GM12878 (cell line): ENCODE measurements at regions not wholly inside any gene's neighbourhood (a gene's known extent, or its start where the extent isn't known, plus 50 kb on each side); places are given as distances from the start of the nearest gene placed in this dataset.

Experiments
- ATAC-seq: fragments of 200-7000 bp; cut with Tn5 transposase; 3 replicates; pipeline ENCODE4 v1.9.1; 2020; ENCODE audit warnings: mild to moderate bottlenecking, moderate library complexity
- BruUV-seq: library from RNA; stranded (reverse); fragments of 400-500 nt; replicated peaks from 2 replicates; lab custom pipeline; 2021; lab: Mats Ljungman, UMichigan
- CTCF ChIA-PET: fragments of 300-600 bp; sonication (Branson Sonifier 250); formaldehyde crosslinking; extraction: SDS; loops from one replicate; lab custom pipeline; 2021; ENCODE audit warnings: inconsistent platforms; lab: Yijun Ruan, JAX
- POLR2A ChIA-PET: fragments of 350-600 bp; formaldehyde crosslinking; extraction: SDS; loops from one replicate; lab custom pipeline; 2021; ENCODE audit warnings: inconsistent platforms; lab: Charles Lee
- RAD21 ChIA-PET: fragments of 300-600 bp; sonication (Branson Sonifier 250); formaldehyde crosslinking; loops from one replicate; lab custom pipeline; 2023; ENCODE audit warnings: antibody characterized with exemption; ENCODE audit not compliant: unreplicated experiment; lab: Charles Lee
- SMC1A ChIA-PET: fragments of 300-600 bp; sonication (Branson Sonifier 250); formaldehyde crosslinking; loops from one replicate; lab custom pipeline; 2023; ENCODE audit not compliant: unreplicated experiment, uncharacterized antibody; lab: Charles Lee
- DNase-seq: peaks from one replicate; pipeline ENCODE4 v3.0.0-alpha.2; 2011; ENCODE audit warnings: low read depth, low spot score
- FAIRE-seq: peaks from 3 replicates; lab custom pipeline; 2011; peaks lifted over from hg19 to GRCh38; lab: Jason Lieb, UNC
- H2AFZ ChIP-seq: 2 replicates; pipeline ENCODE4 v1.6.0; 2011; ENCODE audit warnings: low read depth, low read length, control low read depth; ENCODE audit not compliant: control insufficient read depth
- H3K27ac ChIP-seq: 2 replicates; pipeline ENCODE4 v1.5.1; 2011; ENCODE audit warnings: control low read depth; ENCODE audit not compliant: control insufficient read depth, insufficient read depth
- H3K27me3 ChIP-seq, 2 experiments: replicated peaks in 1 of 2; 2 replicates each; pipeline versions ENCODE4 v1.6.0 to v1.6.1; 2011; ENCODE audit warnings: low read length in 1 of 2; ENCODE audit not compliant: control insufficient read depth in 2 of 2, insufficient read depth in 2 of 2
- H3K36me3 ChIP-seq, 2 experiments: 2 replicates each; pipeline ENCODE4 v1.5.1; 2011; ENCODE audit warnings: low read length in 1 of 2; ENCODE audit not compliant: control insufficient read depth in 2 of 2, insufficient read depth in 2 of 2
- H3K4me1 ChIP-seq: 2 replicates; pipeline ENCODE4 v1.6.1; 2011; ENCODE audit warnings: mild to moderate bottlenecking, low read length, moderate library complexity, mixed read lengths; ENCODE audit not compliant: control insufficient read depth, insufficient read depth
- H3K4me2 ChIP-seq: 2 replicates; pipeline ENCODE4 v1.6.0; 2011; ENCODE audit warnings: control low read depth; ENCODE audit not compliant: control insufficient read depth, insufficient read depth
- H3K4me3 ChIP-seq: fragments of 200-600 bp; sonication (generic); 2 replicates; pipeline ENCODE4 v1.5.1; 2016
- H3K79me2 ChIP-seq: 2 replicates; pipeline ENCODE4 v1.6.0; 2011; ENCODE audit warnings: low read length; ENCODE audit not compliant: control insufficient read depth, insufficient read depth
- H3K9ac ChIP-seq: 2 replicates; pipeline ENCODE4 v1.8.0; 2011; ENCODE audit warnings: low read length, control low read depth, mixed read lengths; ENCODE audit not compliant: control insufficient read depth, insufficient read depth
- H3K9me3 ChIP-seq: replicated peaks from 3 replicates; pipeline ENCODE4 v1.5.1; 2011; ENCODE audit warnings: mild to moderate bottlenecking, low read length; ENCODE audit not compliant: control insufficient read depth, insufficient read depth
- H4K20me1 ChIP-seq: 2 replicates; pipeline ENCODE4 v1.6.0; 2011; ENCODE audit not compliant: control insufficient read depth, insufficient read depth
- ASH2L ChIP-seq: fragments of 300-600, 200-600 bp; sonication (generic); IDR thresholded peaks from 2 replicates; pipeline ENCODE4 v1.6.1; 2017; ENCODE audit warnings: low read depth, mild to moderate bottlenecking, borderline replicate concordance
- CEBPB ChIP-seq, 2 experiments: fragments of 150-350 bp in 1 of 2; IDR thresholded peaks; 2 replicates each; pipeline ENCODE4 v1.6.1; 2012 to 2014; ENCODE audit warnings: low read depth in 2 of 2, low read length in 2 of 2, borderline replicate concordance in 1 of 2, inconsistent platforms in 1 of 2
- CHD4 ChIP-seq: fragments of 200-600 bp; sonication (generic); IDR thresholded peaks from 2 replicates; pipeline ENCODE4 v1.6.1; 2016; ENCODE audit warnings: mild to moderate bottlenecking
- EP300 ChIP-seq, 2 experiments: fragments of 150-350 bp in 1 of 2; IDR thresholded peaks; 2 replicates each; pipeline ENCODE4 v1.6.1; 2011 to 2012; ENCODE audit warnings: low read depth in 2 of 2, low read length in 2 of 2, borderline replicate concordance in 1 of 2, improper control_type of control experiment in 1 of 2, inconsistent platforms in 1 of 2; ENCODE audit not compliant: control insufficient read depth in 1 of 2
- KLF5 ChIP-seq: fragments of 450-650 bp; IDR thresholded peaks from 2 replicates; pipeline ENCODE4 v1.6.1; 2014; ENCODE audit warnings: mild to moderate bottlenecking; ENCODE audit not compliant: partially characterized antibody
- LARP7 ChIP-seq: fragments of 450-650 bp; IDR thresholded peaks from 2 replicates; pipeline ENCODE4 v1.6.1; 2017; ENCODE audit warnings: mild to moderate bottlenecking
- MAX ChIP-seq: IDR thresholded peaks from 2 replicates; pipeline ENCODE4 v1.6.1; 2012; ENCODE audit warnings: low read depth, low read length, improper control_type of control experiment
- NFXL1 ChIP-seq: fragments of 450-650 bp; IDR thresholded peaks from 2 replicates; pipeline ENCODE4 v1.6.1; 2017; ENCODE audit warnings: antibody characterized with exemption, mild to moderate bottlenecking, borderline replicate concordance
- POLR2AphosphoS2 ChIP-seq: IDR thresholded peaks from 2 replicates; pipeline ENCODE4 v1.6.1; 2011; ENCODE audit warnings: low read depth, mild to moderate bottlenecking, low read length, improper control_type of control experiment, moderate library complexity
- SMAD1 ChIP-seq: fragments of 450-650 bp; IDR thresholded peaks from 2 replicates; pipeline ENCODE4 v1.6.1; 2018; ENCODE audit warnings: mild to moderate bottlenecking, low read depth; ENCODE audit not compliant: partially characterized antibody
- WGBS: methylation state at CpG from one replicate; pipeline ENCODE4 v1.1.6; 2016; ENCODE audit warnings: low lambda C conversion rate; ENCODE audit not compliant: insufficient replicate concordance, insufficient coverage; ENCODE audit errors: missing lambda C conversion rate; 5-methylcytosine and 5-hydroxymethylcytosine counted together
- in situ Hi-C: fragments of 300-500 bp; cut with MboI; formaldehyde crosslinking; loops from 9 replicates; pipeline ENCODE4 v1.14.3; 2018; ENCODE audit warnings: mixed read lengths
- intact Hi-C: fragments of 100-400 bp; cut with micrococcal nuclease; formaldehyde crosslinking; loops from one replicate; pipeline ENCODE4 v1.14.2; 2022; ENCODE audit not compliant: unreplicated experiment
- TF ChIP-seq, protein P1 (sequence below): fragments of 450-650 bp; IDR thresholded peaks from 2 replicates; pipeline ENCODE4 v1.6.1; 2017; ENCODE audit warnings: antibody characterized with exemption, mild to moderate bottlenecking, moderate library complexity
- TF ChIP-seq, protein P2 (sequence below): fragments of 450-650 bp; IDR thresholded peaks from 2 replicates; pipeline ENCODE4 v1.6.1; 2016; ENCODE audit warnings: mild to moderate bottlenecking, moderate library complexity, borderline replicate concordance

- 0% methylated on average over 1 of the region's 1 CpG for WGBS
- FAIRE-seq: no peak
- DNase-seq: no peak
- TF ChIP-seq CHD4: no peak
- no peak for TF ChIP-seq KLF5
- TF ChIP-seq ASH2L: no peak
- TF ChIP-seq LARP7: no peak
- no peak for TF ChIP-seq EP300 (IDR thresholded peaks at IDR 0.05; ENCODE audit: borderline replicate concordance in 1 of 2, control insufficient read depth in 1 of 2, low read depth in 2 of 2, low read length in 2 of 2)
- TF ChIP-seq CEBPB (IDR thresholded peaks at IDR 0.05; ENCODE audit: borderline replicate concordance in 1 of 2, low read depth in 2 of 2, low read length in 2 of 2): no peak
- TF ChIP-seq, protein P1, sequence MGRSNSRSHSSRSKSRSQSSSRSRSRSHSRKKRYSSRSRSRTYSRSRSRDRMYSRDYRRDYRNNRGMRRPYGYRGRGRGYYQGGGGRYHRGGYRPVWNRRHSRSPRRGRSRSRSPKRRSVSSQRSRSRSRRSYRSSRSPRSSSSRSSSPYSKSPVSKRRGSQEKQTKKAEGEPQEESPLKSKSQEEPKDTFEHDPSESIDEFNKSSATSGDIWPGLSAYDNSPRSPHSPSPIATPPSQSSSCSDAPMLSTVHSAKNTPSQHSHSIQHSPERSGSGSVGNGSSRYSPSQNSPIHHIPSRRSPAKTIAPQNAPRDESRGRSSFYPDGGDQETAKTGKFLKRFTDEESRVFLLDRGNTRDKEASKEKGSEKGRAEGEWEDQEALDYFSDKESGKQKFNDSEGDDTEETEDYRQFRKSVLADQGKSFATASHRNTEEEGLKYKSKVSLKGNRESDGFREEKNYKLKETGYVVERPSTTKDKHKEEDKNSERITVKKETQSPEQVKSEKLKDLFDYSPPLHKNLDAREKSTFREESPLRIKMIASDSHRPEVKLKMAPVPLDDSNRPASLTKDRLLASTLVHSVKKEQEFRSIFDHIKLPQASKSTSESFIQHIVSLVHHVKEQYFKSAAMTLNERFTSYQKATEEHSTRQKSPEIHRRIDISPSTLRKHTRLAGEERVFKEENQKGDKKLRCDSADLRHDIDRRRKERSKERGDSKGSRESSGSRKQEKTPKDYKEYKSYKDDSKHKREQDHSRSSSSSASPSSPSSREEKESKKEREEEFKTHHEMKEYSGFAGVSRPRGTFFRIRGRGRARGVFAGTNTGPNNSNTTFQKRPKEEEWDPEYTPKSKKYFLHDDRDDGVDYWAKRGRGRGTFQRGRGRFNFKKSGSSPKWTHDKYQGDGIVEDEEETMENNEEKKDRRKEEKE: no peak
- TF ChIP-seq MAX: no peak
- TF ChIP-seq NFXL1: no peak
- TF ChIP-seq, protein P2, sequence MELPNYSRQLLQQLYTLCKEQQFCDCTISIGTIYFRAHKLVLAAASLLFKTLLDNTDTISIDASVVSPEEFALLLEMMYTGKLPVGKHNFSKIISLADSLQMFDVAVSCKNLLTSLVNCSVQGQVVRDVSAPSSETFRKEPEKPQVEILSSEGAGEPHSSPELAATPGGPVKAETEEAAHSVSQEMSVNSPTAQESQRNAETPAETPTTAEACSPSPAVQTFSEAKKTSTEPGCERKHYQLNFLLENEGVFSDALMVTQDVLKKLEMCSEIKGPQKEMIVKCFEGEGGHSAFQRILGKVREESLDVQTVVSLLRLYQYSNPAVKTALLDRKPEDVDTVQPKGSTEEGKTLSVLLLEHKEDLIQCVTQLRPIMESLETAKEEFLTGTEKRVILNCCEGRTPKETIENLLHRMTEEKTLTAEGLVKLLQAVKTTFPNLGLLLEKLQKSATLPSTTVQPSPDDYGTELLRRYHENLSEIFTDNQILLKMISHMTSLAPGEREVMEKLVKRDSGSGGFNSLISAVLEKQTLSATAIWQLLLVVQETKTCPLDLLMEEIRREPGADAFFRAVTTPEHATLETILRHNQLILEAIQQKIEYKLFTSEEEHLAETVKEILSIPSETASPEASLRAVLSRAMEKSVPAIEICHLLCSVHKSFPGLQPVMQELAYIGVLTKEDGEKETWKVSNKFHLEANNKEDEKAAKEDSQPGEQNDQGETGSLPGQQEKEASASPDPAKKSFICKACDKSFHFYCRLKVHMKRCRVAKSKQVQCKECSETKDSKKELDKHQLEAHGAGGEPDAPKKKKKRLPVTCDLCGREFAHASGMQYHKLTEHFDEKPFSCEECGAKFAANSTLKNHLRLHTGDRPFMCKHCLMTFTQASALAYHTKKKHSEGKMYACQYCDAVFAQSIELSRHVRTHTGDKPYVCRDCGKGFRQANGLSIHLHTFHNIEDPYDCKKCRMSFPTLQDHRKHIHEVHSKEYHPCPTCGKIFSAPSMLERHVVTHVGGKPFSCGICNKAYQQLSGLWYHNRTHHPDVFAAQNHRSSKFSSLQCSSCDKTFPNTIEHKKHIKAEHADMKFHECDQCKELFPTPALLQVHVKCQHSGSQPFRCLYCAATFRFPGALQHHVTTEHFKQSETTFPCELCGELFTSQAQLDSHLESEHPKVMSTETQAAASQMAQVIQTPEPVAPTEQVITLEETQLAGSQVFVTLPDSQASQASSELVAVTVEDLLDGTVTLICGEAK: no peak
- TF ChIP-seq POLR2AphosphoS2: no peak
- no peak for TF ChIP-seq SMAD1
Observed at GRCh38 chrX:21167494-21167893, 206.7 kb upstream of the CNKSR2 start.

More at GRCh38 chrX:21167494-21167893, 206.7 kb upstream of the CNKSR2 start:
- no peak overlapping the region for H2AFZ ChIP-seq
- no peaks in the 10 kb centered on the region for H3K27me3 ChIP-seq
- no peaks in the 10 kb centered on the region for H3K79me2 ChIP-seq
- CTCF ChIA-PET: no interaction called here
- H4K20me1 ChIP-seq: no peaks in the 10 kb centered on the region
- in situ Hi-C loops: no loop called here
- RAD21 ChIA-PET: no interaction called here
- intact Hi-C loops: no loop called here
- SMC1A ChIA-PET: no interaction called here
- no peak overlapping the region for H3K4me3 ChIP-seq
- BruUV-seq: no TSS peak
- H3K4me1 ChIP-seq: no peaks in the 10 kb centered on the region
- H3K9me3 ChIP-seq: no peaks in the 10 kb centered on the region
- H3K36me3 ChIP-seq: no peaks in the 10 kb centered on the region
- H3K9ac ChIP-seq: no peak overlapping the region
- H3K27ac ChIP-seq: no peak overlapping the region
- ATAC-seq: no peak
- H3K4me2 ChIP-seq: no peak overlapping the region
- POLR2A ChIA-PET: no interaction called here
